ENCODE measurements at regions not wholly inside any gene's neighbourhood (a gene's known extent, or its start where the extent isn't known, plus 50 kb on each side); places are given as distances from the start of the nearest gene placed in this dataset.

DNA sequence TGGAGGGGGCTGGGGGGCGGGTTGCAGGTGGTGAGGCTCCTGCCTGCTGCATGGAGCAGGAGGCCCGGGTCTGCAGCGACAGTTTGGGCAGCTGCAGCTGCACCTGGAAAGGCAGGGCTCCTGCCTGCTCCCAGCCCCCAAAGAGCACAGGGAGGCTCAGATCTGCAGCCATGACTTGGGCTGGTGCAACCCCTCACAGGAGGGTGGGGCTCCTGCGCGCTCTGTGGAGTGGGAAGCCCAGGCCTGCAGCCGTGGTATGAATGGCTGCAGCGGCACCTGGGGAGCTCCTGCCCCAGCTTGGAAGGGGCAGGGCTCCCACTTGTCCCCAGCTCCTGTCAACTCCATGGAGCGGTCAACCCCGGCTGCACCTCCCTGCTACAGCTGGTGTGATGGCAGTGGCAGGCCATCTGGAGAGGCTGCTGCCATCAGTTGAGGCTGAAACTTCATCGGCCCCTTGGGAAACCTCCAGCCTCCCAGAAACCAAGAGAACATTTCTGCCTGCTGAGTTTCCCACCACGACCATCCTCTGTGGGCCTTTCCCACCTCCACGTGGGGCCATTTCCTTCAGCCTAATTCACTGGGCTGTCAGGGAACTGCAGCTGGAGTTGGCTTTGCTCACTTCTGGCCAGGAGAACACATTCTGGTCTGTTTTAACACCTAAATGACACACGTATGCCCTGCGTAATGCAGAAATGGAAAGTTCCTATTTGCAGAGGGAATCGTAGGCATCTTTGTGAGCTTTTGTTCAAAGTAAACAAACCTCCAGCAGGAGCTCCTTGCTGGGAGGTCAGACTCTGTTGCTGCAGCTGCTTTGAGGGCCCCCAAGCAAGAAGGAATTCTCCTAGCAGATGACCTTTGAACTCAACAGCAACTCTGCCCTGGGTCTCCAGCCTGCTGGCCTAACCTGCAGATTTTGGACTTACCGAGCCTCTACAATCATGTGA is 429.0 kb downstream of the PREX1 start (continued):
- TF ChIP-seq RBM22 (optimal IDR thresholded peaks at IDR 0.05; ENCODE audit: low read length) (no peak), ZNF530 (CRISPR knock-in tag; IDR thresholded peaks at IDR 0.05; ENCODE audit: low read depth) (no peak), ZNF772 (CRISPR knock-in tag; IDR thresholded peaks at IDR 0.05) (peak; percentile 57), TSC22D2 (CRISPR knock-in tag; IDR thresholded peaks at IDR 0.05; ENCODE audit: borderline replicate concordance) (peak; percentile 69; the same call in 1 of the 2 replicates), ZNF589 (CRISPR knock-in tag; conservative IDR thresholded peaks at IDR 0.05) (no peak), KLF12 (CRISPR knock-in tag; IDR thresholded peaks at IDR 0.05; ENCODE audit: borderline replicate concordance) (no peak), ZNF367 (CRISPR knock-in tag; IDR thresholded peaks at IDR 0.05; ENCODE audit: borderline replicate concordance) (0 out of 2 replicates have a peak, but pooled peaks have one; percentile 24), ZNF546 (CRISPR knock-in tag; conservative IDR thresholded peaks at IDR 0.05) (0 out of 2 replicates have a peak, but pooled peaks have one; percentile 27), RBFOX2 (IDR thresholded peaks at IDR 0.05; ENCODE audit: low read depth, low read length) (peak; percentile 60), NR2F1 (CRISPR knock-in tag; IDR thresholded peaks at IDR 0.05) (peak in 1 of 2 experiments; percentile 25; a peak in 2 of 4 replicates), ZSCAN31 (CRISPR knock-in tag; IDR thresholded peaks at IDR 0.05; ENCODE audit: low read depth) (0 out of 2 replicates have a peak, but pooled peaks have one; percentile 24), HES4 (CRISPR knock-in tag; IDR thresholded peaks at IDR 0.05; ENCODE audit: borderline replicate concordance) (0 out of 2 replicates have a peak, but pooled peaks have one; percentile 37), MTF1 (CRISPR knock-in tag; IDR thresholded peaks at IDR 0.05) (peak; percentile 46; the same call in 1 of the 2 replicates), GABPB1 (CRISPR knock-in tag; IDR thresholded peaks at IDR 0.05) (peak; percentile 22; the same call in 1 of the 2 replicates), FOXK1 (CRISPR knock-in tag; IDR thresholded peaks at IDR 0.05; ENCODE audit: borderline replicate concordance, low read depth) (0 out of 2 replicates have a peak, but pooled peaks have one; percentile 35), ZNF543 (CRISPR knock-in tag; IDR thresholded peaks at IDR 0.05) (no peak), TCF12 (IDR thresholded peaks at IDR 0.05) (no peak), TCF12 (CRISPR knock-in tag; IDR thresholded peaks at IDR 0.05) (peak; percentile 48; the same call in 1 of the 2 replicates), ZNF441 (CRISPR knock-in tag; IDR thresholded peaks at IDR 0.05; ENCODE audit: borderline replicate concordance) (0 out of 2 replicates have a peak, but pooled peaks have one; percentile 52), TEAD3 (CRISPR knock-in tag; optimal IDR thresholded peaks at IDR 0.05; ENCODE audit: borderline replicate concordance) (peak; percentile 21), STAG1 (CRISPR knock-in tag; IDR thresholded peaks at IDR 0.05) (peak; percentile 22; the same call in 1 of the 2 replicates), ONECUT2 (CRISPR knock-in tag; IDR thresholded peaks at IDR 0.05) (no peak), ZNF777 (CRISPR knock-in tag; IDR thresholded peaks at IDR 0.05) (0 out of 2 replicates have a peak, but pooled peaks have one; percentile 41), NR2F6 (IDR thresholded peaks at IDR 0.05) (peak; percentile 83), NR2F6 (CRISPR knock-in tag; IDR thresholded peaks at IDR 0.05) (peak; percentile 64; the same call in 1 of the 2 replicates)
- TF ChIP-seq, protein P1, sequence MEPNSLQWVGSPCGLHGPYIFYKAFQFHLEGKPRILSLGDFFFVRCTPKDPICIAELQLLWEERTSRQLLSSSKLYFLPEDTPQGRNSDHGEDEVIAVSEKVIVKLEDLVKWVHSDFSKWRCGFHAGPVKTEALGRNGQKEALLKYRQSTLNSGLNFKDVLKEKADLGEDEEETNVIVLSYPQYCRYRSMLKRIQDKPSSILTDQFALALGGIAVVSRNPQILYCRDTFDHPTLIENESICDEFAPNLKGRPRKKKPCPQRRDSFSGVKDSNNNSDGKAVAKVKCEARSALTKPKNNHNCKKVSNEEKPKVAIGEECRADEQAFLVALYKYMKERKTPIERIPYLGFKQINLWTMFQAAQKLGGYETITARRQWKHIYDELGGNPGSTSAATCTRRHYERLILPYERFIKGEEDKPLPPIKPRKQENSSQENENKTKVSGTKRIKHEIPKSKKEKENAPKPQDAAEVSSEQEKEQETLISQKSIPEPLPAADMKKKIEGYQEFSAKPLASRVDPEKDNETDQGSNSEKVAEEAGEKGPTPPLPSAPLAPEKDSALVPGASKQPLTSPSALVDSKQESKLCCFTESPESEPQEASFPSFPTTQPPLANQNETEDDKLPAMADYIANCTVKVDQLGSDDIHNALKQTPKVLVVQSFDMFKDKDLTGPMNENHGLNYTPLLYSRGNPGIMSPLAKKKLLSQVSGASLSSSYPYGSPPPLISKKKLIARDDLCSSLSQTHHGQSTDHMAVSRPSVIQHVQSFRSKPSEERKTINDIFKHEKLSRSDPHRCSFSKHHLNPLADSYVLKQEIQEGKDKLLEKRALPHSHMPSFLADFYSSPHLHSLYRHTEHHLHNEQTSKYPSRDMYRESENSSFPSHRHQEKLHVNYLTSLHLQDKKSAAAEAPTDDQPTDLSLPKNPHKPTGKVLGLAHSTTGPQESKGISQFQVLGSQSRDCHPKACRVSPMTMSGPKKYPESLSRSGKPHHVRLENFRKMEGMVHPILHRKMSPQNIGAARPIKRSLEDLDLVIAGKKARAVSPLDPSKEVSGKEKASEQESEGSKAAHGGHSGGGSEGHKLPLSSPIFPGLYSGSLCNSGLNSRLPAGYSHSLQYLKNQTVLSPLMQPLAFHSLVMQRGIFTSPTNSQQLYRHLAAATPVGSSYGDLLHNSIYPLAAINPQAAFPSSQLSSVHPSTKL (CRISPR knock-in tag; IDR thresholded peaks at IDR 0.05): peak; percentile 83
- TF ChIP-seq, protein P2, sequence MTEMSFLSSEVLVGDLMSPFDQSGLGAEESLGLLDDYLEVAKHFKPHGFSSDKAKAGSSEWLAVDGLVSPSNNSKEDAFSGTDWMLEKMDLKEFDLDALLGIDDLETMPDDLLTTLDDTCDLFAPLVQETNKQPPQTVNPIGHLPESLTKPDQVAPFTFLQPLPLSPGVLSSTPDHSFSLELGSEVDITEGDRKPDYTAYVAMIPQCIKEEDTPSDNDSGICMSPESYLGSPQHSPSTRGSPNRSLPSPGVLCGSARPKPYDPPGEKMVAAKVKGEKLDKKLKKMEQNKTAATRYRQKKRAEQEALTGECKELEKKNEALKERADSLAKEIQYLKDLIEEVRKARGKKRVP (CRISPR knock-in tag; IDR thresholded peaks at IDR 0.05): no peak
